C4-2B (cell line): ENCODE measurements at regions not wholly inside any gene's neighbourhood (a gene's known extent, or its start where the extent isn't known, plus 50 kb on each side); places are given as distances from the start of the nearest gene placed in this dataset.

ENCODE experiments used
- ZFX ChIP-seq: fragments of 450-650 bp; IDR thresholded peaks from 2 replicates; pipeline ENCODE4 v1.6.1; 2017
- TF ChIP-seq, protein P1 (sequence below): fragments of 450-650 bp; conservative IDR thresholded peaks from 2 replicates; pipeline ENCODE4 v1.5.1; 2017; ENCODE audit warnings: mild to moderate bottlenecking

DNA sequence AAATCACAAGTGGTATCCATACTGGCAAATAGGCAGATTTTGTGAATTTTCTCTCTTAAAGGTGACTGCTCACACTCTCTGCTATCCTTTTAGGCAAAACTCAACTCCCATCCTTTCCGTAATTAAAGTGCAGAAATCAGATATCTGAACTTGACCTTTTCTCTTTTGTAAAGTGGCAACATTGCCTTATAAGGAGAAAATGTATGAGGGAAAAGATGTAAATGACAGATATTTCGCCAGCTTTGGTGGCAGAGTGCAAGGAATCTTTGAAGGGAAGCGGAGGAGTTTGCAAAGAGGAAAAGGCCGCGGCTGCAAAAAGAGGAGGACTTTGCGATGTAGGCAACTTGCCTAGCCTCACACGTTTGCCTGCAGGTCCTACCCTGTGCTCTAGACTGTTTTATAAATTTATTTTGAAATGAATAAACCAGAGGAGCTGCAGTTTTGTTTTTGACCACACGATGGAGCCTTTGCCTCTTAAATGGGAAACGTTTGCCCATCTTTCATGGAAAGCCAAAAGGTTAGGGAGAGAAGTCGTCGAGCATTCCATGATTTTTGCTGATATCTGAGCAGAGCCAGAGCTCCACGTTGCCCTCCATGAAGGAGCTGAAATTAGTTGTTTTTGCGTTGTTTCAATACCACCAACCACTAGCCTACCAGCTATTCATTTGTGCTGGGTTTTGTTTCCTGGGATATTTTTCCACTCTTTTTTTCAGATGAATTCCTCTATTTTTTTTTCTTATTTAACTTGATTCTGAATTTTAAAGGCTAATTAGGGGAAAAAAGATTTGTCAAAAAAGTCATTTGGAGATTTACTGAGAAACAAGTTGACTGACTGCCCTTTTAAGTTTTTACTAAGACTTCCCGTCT is 242.3 kb downstream of the LMX1A start:
- TF ChIP-seq, protein P1, sequence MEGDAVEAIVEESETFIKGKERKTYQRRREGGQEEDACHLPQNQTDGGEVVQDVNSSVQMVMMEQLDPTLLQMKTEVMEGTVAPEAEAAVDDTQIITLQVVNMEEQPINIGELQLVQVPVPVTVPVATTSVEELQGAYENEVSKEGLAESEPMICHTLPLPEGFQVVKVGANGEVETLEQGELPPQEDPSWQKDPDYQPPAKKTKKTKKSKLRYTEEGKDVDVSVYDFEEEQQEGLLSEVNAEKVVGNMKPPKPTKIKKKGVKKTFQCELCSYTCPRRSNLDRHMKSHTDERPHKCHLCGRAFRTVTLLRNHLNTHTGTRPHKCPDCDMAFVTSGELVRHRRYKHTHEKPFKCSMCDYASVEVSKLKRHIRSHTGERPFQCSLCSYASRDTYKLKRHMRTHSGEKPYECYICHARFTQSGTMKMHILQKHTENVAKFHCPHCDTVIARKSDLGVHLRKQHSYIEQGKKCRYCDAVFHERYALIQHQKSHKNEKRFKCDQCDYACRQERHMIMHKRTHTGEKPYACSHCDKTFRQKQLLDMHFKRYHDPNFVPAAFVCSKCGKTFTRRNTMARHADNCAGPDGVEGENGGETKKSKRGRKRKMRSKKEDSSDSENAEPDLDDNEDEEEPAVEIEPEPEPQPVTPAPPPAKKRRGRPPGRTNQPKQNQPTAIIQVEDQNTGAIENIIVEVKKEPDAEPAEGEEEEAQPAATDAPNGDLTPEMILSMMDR, result peak; percentile 89
- no peak for TF ChIP-seq ZFX
